GM18519 (cell line): ENCODE measurements at regions not wholly inside any gene's neighbourhood (a gene's known extent, or its start where the extent isn't known, plus 50 kb on each side); places are given as distances from the start of the nearest gene placed in this dataset.
"Not testable (repeated sequence)": the region's sequence is repeated elsewhere in the genome, so short reads cannot be mapped to it uniquely, and the experiment has no call there.

ENCODE experiments used
- ATAC-seq: cut with Tn5 transposase; IDR thresholded peaks from one replicate; pipeline ENCODE4 v1.9.1; 2021; ENCODE audit warnings: mild to moderate bottlenecking, moderate library complexity; ENCODE audit not compliant: unreplicated experiment, low FRiP score

- ATAC-seq = no peak
These were observed 109.5 kb upstream of the SIM2 start for GRCh38 chr21:36589352-36589971.

GRCh38 chr21:36591326-36591970 lies 107.5 kb upstream of the SIM2 start:
- ATAC-seq = no peak

DNA sequence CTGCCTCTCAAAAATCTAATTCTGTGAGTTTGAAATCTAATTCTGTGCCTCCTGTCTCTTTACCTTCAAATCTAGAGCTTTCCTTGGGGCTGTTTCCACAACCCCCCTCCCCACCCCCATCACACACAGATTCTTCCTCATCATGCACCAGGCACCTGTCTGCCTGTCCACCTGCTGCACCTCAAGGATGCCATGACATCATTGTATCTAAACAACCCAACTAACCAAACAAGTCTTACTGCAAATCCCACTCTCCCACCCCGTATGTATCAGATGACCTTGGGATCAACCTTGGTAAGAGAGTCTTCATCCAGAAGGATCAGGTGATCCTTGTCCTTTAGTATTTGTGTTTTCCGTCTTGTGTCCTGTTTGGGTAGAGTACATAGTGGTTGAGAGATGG lies 102.7 kb upstream of the SIM2 start:
- no peak for ATAC-seq

DNA sequence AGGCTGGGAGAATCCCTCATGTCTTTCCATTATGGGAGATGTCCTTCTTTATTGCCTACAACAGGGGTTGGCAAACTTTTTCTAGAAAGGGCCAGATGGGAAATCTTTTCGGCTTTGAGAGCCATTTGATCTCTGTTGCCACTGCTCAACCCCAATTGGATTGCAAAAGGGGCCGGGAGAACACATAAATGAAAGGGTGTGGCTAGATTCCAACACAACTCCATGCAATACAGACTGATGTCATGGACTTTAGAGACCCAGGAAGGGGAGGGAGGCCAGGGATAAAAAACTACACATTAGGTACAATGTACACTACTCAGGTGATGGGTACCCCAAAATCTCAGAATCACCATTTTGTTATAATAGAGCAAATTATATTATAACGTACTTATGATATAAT lies 97.6 kb upstream of the SIM2 start:
- no peak for ATAC-seq

GRCh38 chr21:36602735-36603134 lies 96.2 kb upstream of the SIM2 start:
- no peak for ATAC-seq

DNA sequence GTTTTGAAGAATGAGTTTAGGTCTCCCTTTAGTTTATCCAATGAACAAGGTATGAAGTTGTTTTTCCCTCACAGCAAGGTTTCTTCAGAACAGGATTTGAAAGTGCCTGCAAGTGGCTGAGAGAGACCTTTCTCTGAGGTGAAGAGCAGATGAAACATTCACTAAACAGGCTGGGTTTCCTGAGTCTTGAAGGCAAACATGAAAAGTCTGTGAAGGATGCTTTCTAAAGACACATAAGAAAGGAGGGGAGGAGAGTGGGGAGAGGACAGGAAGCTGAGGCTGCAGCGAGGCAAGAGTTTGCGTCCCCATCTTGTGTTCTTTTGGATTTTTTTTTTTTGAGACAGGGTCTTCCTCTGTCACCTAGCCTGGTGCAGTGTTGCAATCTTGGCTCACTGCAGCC lies 95.7 kb upstream of the SIM2 start:
- ATAC-seq = no peak

- no peak for ATAC-seq
These were observed 93.5 kb upstream of the SIM2 start for GRCh38 chr21:36605426-36605825.

DNA sequence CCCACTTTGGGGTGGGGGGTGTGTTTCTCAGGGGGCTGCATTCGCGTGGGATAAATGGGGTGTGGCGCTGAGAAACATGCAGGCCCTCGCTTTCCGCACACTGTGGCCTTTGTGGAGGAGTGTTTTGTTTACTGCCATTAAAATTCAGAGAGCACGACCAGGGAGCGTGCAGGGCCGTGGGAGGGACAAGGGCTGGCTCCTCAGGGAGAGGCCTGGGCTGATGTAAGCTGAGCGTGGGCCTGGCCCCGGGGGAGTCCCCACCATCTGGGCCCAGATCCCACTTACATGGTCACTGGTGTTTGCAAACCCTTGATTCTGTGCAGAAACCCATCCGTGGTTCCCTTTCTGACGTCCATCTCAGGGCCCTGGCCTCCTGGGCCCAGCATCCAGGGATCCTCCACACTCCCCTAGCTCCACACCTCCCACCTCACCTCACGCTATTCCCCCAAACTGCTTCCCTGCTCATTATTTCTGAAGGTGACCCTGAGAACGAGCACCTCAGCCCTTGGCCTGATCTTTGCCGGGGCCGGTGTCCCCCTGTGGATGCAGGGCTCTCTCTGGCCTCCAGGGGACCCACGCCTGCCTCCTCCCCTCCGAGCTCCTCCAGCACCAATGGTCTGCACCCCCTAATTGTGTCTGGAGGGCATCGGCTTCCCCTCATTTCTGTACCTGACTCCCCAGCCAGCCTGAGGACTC lies 92.5 kb upstream of the SIM2 start:
- ATAC-seq = no peak

DNA sequence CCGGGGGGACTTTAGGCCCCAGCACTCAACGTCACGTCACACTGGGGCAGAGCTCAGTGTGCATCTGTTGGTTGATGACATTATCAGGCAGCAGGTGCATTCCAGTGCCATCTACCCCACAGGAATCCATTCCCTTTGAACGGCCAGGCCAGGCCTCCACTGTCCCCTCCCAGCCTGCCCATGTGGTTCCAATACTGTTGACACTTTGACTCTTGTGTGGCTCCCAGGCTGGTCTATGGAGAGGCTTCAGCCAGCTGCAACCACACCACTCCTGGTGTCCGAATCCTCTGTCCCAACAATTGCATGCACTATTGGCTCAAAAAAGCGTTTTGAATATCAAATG lies 92.0 kb upstream of the SIM2 start:
- ATAC-seq = no peak

GRCh38 chr21:36608041-36608896 lies 90.6 kb upstream of the SIM2 start:
- ATAC-seq = no peak

DNA sequence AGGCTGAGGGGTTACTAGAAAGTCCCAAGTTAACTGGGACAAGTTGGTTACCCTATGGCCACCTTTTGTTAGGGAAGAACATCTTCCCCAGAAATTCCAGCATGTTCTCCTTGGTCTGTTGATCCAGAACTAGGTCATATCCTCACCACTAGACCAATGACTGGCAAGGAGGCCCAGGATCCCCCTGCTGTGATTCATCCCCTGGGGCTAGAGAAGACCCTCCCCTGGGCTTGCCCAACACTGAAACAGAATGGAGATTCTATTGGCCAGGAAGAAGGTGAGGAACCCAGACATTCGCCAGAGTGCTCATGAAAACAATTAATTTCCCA lies 90.1 kb upstream of the SIM2 start:
- ATAC-seq = no peak

- no peak for ATAC-seq
These were observed 89.3 kb upstream of the SIM2 start for GRCh38 chr21:36609654-36610053.

DNA sequence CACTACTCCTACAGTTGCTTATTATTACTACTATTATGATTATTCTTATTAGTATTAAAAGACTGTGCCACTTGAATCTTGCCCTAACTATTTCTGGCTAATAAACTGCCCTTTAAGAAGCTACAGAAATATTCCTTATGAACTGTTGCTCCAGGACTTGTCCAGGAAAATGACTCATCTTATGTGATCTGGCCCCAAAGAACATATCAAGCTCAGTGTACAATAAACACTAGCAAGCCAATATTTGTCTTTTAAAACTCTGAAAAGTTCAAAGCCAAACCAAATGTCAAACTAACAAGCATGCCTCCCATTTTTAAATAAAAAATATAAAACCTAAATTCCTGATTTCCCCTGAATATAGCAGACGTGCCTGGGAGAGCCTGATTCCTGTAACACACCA lies 88.7 kb upstream of the SIM2 start:
- no peak for ATAC-seq

DNA sequence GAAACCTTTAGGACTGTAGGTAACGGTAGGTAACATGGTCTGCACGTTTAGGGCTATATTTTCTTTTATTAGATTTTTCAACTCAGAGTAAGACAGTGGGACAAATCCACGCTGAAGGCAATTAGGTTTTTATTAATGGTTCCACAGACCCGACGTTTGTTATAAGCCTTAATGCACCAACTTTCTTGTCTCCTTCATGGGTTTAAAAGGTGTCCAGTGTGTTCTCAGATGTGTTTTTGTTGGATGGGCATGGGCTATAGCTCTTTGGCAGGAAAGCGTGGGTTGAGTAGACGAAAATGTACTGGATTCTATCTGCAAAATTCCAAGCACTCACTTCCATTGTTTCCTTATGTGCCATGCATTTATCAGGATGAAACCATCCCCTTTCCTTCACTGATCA lies 88.0 kb upstream of the SIM2 start:
- no peak for ATAC-seq

GRCh38 chr21:36611379-36611778 lies 87.5 kb upstream of the SIM2 start:
- ATAC-seq = no peak

DNA sequence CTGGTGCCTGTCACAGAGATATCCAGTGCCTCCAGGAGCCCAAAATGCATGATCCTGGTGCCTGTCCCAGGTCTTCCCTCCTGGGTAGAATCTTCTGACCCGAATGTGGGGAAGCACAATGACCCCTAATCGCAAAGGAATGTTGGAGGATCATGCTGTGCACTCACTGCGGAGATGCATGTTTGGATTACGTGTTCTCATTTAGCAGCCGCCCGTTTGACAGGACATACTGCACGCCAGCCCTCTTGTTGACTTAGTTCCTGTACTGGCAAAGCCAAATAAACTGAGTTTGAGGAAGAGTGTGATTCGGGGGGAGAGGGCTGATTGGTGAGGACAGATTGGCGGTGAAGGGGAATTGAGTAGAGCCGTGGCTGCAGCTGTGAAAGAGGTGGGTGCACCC lies 85.9 kb upstream of the SIM2 start:
- ATAC-seq = no peak

- ATAC-seq = no peak
These were observed 85.4 kb upstream of the SIM2 start for GRCh38 chr21:36613554-36613953.

DNA sequence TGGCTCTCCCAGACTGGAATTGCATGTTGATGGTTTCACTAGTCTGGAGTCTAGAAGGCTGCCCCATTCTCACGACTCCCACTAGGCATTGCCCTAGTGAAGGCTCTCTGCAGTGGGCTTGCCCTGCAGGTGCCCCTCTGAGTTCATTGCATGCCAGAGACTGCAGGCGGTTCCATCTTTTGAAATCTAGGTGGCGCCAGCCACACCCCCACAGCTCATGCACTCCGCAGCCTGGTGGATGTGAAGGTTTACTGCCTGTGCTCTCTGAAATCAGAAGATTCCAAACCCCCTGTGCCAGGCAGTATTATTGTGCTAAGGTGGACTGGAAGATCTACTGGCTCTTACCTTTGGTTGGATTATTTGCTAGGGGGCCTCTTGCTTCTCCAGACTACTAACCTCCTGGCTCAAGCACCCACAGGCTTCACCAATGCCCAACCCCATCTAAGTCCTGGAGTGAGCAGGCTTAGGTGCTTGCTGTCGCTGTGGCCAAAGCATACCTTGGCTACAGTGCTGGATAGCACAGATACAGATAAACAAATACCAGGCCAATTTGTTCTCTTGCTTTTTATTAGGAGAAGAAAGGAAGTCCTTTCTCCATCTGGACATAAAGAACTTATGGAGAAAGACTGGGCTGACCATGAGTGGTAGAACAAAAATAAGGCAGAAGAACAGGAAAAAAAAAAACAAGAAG lies 83.5 kb upstream of the SIM2 start:
- no peak for ATAC-seq

GRCh38 chr21:36616773-36617172 lies 82.1 kb upstream of the SIM2 start:
- ATAC-seq = not testable (repeated sequence)

DNA sequence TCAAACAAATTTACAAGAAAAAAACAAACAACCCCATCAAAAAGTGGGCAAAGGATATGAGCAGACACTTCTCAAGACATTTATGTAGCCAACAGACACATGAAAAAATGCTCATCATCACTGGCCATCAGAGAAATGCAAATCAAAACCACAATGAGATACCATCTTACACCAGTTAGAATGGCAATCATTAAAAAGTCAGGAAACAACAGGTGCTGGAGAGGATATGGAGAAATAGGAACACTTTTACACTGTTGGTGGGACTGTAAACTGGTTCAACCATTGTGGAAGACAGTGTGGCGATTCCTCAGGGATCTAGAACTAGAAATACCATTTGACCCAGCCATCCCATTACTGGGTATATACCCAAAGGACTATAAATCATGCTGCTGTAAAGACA lies 77.1 kb upstream of the SIM2 start:
- ATAC-seq = not testable (repeated sequence)

DNA sequence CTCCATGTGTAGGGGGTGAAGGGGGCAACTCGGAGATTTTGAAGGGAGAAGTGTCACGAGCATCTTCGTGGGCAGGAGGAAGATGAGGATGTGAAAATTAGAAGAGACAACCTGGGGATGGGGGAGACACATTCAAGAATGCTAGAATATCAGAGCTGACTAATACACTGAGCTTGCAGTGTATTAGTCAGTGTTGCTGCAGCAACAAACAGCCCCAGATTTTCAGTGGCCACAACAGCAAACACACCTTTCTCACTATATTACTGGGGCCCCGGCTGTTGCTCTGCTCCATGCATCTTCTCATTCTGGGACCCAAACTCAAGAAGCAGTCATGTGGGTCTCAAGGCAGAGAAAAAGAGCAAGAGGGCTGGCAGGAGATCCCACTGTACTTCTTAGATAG lies 74.8 kb upstream of the SIM2 start:
- no peak for ATAC-seq
